RCC 7860 (cell line): ENCODE measurements at regions not wholly inside any gene's neighbourhood (a gene's known extent, or its start where the extent isn't known, plus 50 kb on each side); places are given as distances from the start of the nearest gene placed in this dataset.
A peak's percentile ranks its signal among the peaks of the same experiment; 100 is the strongest.

Experiments
- DNase-seq: peaks from one replicate; pipeline ENCODE4 v3.0.0-alpha.2; 2015; ENCODE audit warnings: low spot score
- FAIRE-seq: peaks from 2 replicates; lab custom pipeline; 2012; peaks lifted over from hg19 to GRCh38; lab: Jason Lieb, UNC

DNA sequence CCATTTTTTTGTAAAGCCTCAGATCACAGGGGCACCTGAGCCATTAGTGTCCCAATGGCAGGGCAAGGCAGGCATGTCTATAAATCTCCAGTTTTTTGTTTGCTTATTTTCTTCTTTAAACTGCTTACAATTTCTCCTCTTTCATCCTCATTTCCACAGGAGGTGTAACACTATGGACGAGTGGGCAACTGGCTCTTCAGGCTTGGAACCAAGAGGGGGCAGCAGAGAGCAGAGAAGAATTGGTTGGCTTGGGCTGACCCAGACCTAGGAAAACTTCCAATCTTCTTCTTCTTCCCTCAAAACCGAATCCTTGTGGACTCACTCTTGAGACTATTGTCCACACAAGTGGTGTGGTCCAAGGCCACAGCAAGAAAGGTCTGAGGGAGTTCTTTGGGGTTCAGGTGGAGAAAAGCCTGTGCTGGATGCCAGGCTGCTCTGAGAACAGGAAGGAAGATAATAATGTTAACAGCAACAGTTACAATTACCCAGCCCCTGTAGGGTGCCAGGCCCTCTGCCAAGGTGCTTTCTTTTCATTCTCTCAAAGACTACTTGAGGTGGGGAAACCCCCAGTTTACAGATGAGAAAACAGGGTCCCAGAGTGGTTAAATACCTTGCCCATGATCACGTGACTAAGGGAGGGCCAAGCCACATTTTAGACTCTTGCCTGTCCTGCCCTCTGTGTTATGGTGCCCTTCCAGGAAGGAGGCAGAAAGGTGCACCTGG, 70.7 kb upstream of the E2F8 start:
- FAIRE-seq, result peak; percentile 14
- DNase-seq, result peak; percentile 20

DNA sequence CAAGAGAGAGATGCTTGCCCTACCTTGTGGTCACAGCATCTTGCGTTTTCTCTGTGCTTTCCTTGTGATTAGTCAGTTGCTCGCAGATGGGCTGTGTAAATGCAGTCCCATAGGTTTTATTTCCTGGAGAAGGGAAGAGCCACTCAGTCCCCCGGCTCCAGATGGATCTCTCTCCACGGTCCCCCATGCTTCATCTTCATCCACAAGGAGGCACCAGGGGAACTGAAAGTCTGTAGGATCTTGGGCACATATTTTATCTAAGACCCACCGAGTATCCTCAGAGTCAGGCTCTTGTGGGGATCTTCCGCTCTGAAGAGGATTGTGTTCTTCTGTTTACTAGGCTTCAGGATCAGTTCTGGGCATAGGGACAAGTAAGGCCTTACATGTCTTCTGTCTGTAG, 66.8 kb upstream of the E2F8 start:
- FAIRE-seq, result no peak
- no peak for DNase-seq

DNA sequence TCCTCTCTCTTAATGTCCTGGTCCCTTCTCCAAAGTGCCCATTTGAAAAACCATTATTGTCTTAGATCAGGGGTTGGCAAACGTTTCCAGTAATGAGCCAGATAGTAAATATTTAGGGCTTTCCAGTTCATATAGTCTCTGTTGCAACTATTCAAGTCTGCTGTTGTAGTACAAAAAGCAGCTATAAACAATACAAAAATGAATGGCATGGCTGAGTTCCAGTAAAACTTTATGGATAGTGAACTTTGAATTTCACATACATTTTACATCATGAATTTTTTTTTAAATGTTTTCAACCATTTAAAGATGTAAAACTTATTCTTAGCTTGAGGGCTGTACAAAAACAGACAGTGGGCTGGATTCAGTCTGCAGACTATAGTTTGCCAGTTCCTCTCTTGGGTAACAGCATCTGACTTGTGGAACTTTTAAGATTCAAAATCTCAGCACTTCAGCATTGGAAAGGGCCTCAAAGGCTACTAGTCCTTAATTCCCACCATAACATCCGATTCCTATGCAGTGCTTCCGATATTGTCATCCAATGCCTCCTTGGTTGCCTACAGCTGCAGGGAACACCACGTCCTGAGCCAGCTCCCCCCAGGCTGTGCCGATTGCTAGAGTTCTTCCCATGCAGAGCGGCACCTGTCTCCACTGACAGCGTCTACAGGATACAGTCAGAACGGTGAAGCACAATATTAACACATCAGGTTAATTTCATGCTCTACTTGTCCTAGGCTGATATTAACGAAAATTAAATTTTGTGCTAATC, 65.6 kb upstream of the E2F8 start:
- FAIRE-seq, result no peak

DNA sequence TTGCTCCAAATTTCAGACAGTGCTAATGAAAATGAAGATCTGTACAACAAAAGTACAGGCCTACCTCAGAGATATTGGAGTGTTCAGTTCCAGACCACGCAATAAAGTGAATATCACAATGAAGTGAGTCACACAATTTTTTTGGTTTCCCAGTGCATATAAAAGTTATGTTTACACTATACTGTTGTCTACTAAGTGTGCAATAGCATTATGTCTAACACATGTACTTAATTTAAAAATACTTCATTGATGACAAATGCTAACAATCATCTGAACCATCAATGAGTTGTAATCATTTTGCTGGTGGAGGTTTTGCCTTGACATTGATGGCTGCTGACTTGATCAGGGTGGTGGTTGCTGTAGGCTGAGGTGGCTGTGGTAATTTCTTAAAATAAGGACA, 60.6 kb upstream of the E2F8 start:
- DNase-seq (no peak), FAIRE-seq (no peak)

More for the DNA sequence above, 65.6 kb upstream of the E2F8 start:
- no peak for DNase-seq

DNA sequence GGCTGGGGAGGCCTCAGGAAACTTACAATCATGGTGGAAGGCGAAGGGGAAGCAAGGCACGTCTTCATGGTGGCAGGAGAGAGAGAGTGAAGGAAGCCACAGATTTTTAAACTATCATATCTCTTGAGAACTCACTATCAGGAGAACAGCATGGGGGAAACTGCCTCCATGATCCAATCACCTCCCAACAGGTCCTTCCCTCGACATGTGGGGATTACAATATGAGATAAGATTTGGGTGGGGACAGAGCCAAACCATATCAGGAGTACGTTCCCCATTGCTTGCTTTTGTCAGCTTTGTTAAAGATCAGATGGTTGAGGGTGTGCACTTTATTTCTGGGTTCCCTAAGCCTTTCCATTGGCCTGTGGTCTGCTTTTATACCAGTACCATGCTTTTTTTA, 53.7 kb upstream of the E2F8 start:
- no peak for FAIRE-seq

DNA sequence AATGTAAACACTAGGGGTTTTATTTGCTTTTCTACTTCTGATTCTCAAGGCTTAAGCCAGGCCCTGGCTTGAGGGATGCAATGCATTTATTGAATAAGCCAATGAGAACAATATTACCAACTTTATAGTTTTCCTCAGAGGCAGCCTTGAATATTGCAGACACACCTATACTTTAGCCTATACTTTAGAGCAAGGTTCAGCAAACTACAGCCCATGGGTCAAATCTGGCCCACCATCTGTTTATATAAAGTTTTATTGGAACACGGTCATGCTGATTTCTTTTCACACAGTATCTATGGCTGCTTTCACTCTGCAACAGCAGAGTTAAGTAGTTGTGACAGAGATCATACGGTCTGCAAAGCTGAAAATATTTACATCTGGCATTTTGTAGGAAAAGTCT, 50.3 kb upstream of the E2F8 start:
- FAIRE-seq (no peak), DNase-seq (no peak)

More for the DNA sequence above, 53.7 kb upstream of the E2F8 start:
- no peak for DNase-seq
